ENCODE measurements at regions not wholly inside any gene's neighbourhood (a gene's known extent, or its start where the extent isn't known, plus 50 kb on each side); places are given as distances from the start of the nearest gene placed in this dataset.

DNA sequence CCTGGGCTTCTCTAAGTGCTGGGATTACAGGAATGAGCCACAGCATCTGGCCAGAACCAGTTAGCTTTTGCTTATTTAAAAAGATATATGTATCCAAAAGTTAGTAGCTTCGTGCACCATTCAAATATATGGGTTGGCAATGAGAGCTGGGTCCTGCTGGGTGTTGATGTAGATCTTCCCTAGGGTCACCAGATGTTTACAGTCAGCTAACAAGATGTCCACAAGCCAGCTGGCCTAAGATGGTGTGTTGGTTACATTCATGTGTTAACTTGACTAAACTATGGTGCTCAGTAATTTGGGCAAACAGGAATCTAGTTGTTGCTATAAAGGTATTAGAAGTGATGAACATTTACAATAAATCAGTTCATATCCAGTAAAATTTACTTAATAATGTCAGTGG is 948.6 kb upstream of the EDIL3 start:
- Histone ChIP-seq H3K9me3 (replicated peaks in 1 of 2; ENCODE audit: control insufficient read depth in 2 of 2, insufficient read depth in 1 of 2, low read depth in 1 of 2, low read length in 2 of 2) (no peaks in the 10 kb centered on the region), H2BK15ac (ENCODE audit: low read length) (no peak overlapping the region), H3K14ac (ENCODE audit: low read length) (no peak overlapping the region), H3K18ac (ENCODE audit: low read length) (no peak overlapping the region), H3K9ac (ENCODE audit: low read depth, low read length, poor library complexity) (no peak overlapping the region), H3K4ac (ENCODE audit: low read length) (no peak overlapping the region), H3K4me2 (ENCODE audit: insufficient read depth, low read length, poor library complexity, severe bottlenecking) (no peak overlapping the region), H3K4me1 (ENCODE audit: control insufficient read depth in 2 of 2, insufficient read depth in 1 of 2, low read depth in 1 of 2, low read length in 2 of 2) (no peaks in the 10 kb centered on the region), H3K4me3 (ENCODE audit: low read length in 2 of 2) (no peak overlapping the region), H3K36me3 (replicated peaks in 1 of 2; ENCODE audit: control insufficient read depth in 2 of 2, insufficient read depth in 2 of 2, low read length in 2 of 2) (no peaks in the 10 kb centered on the region), H2BK5ac (ENCODE audit: low read length) (no peak overlapping the region), H2BK120ac (ENCODE audit: low read depth, low read length) (no peak overlapping the region), H3K27me3 (ENCODE audit: control insufficient read depth in 3 of 3, insufficient read depth in 3 of 3, low read depth in 1 of 3, low read length in 3 of 3) (no peaks in the 10 kb centered on the region), H4K8ac (ENCODE audit: low read depth, low read length) (no peak overlapping the region), H2AK5ac (ENCODE audit: low read depth, low read length) (no peak overlapping the region), H3K27ac (replicated peaks; ENCODE audit: low read length) (no peak overlapping the region), H2AFZ (ENCODE audit: low read length) (no peak overlapping the region), H4K91ac (ENCODE audit: low read depth, low read length, poor library complexity) (no peak overlapping the region), H3K23ac (ENCODE audit: low read depth, low read length, poor library complexity) (no peak overlapping the region), H2BK12ac (ENCODE audit: low read length) (no peak overlapping the region), H3K79me1 (ENCODE audit: low read depth, low read length) (no peaks in the 10 kb centered on the region)
- DNase-seq (ENCODE audit: low spot score), result no peak
- no CpG with 5 or more reads among the region's 1 CpG for WGBS, 2 donors (ENCODE audit: extremely low coverage in 2 of 2, insufficient read length in 2 of 2, insufficient replicate concordance in 1 of 2)

DNA sequence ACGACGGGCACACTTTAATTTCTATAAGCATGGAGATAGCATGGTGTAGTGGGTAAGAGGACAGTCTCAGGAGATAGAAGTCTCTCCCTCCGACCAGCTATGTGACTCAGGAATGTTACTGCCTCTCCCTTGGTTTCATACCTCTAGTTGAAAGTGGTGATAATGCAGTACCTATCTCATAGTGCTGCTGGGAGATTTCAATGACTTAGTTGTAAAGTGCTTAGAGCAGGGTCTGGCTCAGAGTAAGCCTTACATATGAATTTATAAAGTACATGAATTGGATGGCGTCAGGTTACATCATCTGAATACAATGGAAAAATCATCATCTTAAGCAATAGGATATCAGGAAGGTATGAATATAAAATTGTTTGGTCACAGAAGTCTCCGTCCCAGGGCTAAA is 952.8 kb upstream of the EDIL3 start:
- no peak overlapping the region for H3K9ac ChIP-seq (ENCODE audit: low read depth, low read length, poor library complexity)
- no peak overlapping the region for H4K91ac ChIP-seq (ENCODE audit: low read depth, low read length, poor library complexity)
- no peaks in the 10 kb centered on the region for H3K79me1 ChIP-seq (ENCODE audit: low read depth, low read length)
- H2AK5ac ChIP-seq (ENCODE audit: low read depth, low read length), result no peak overlapping the region
- no peak overlapping the region for H3K4me3 ChIP-seq (ENCODE audit: low read length in 2 of 2)
- no peak overlapping the region for H3K27ac ChIP-seq (replicated peaks; ENCODE audit: low read length)
- H3K4me2 ChIP-seq (ENCODE audit: insufficient read depth, low read length, poor library complexity, severe bottlenecking), result no peak overlapping the region
- no CpG with 5 or more reads among the region's 5 CpGs for WGBS, 2 donors (ENCODE audit: extremely low coverage in 2 of 2, insufficient read length in 2 of 2, insufficient replicate concordance in 1 of 2)
- no peaks in the 10 kb centered on the region for H3K36me3 ChIP-seq (replicated peaks in 1 of 2; ENCODE audit: control insufficient read depth in 2 of 2, insufficient read depth in 2 of 2, low read length in 2 of 2)
- no peak overlapping the region for H2AFZ ChIP-seq (ENCODE audit: low read length)
- H3K4ac ChIP-seq (ENCODE audit: low read length), result no peak overlapping the region
- H3K9me3 ChIP-seq (replicated peaks in 1 of 2; ENCODE audit: control insufficient read depth in 2 of 2, insufficient read depth in 1 of 2, low read depth in 1 of 2, low read length in 2 of 2), result no peaks in the 10 kb centered on the region
- no peak overlapping the region for H2BK12ac ChIP-seq (ENCODE audit: low read length)
- no peak overlapping the region for H2BK120ac ChIP-seq (ENCODE audit: low read depth, low read length)
- no peaks in the 10 kb centered on the region for H3K4me1 ChIP-seq (ENCODE audit: control insufficient read depth in 2 of 2, insufficient read depth in 1 of 2, low read depth in 1 of 2, low read length in 2 of 2)
- no peak for DNase-seq (ENCODE audit: low spot score)
- H2BK5ac ChIP-seq (ENCODE audit: low read length), result no peak overlapping the region
- H2BK15ac ChIP-seq (ENCODE audit: low read length), result no peak overlapping the region
- H3K27me3 ChIP-seq (ENCODE audit: control insufficient read depth in 3 of 3, insufficient read depth in 3 of 3, low read depth in 1 of 3, low read length in 3 of 3), result no peaks in the 10 kb centered on the region
- H3K14ac ChIP-seq (ENCODE audit: low read length), result no peak overlapping the region
- H3K18ac ChIP-seq (ENCODE audit: low read length), result no peak overlapping the region
- H4K8ac ChIP-seq (ENCODE audit: low read depth, low read length), result no peak overlapping the region
- H3K23ac ChIP-seq (ENCODE audit: low read depth, low read length, poor library complexity), result no peak overlapping the region

- no peak overlapping the region for H3K18ac ChIP-seq (ENCODE audit: low read length)
- no peak overlapping the region for H2AFZ ChIP-seq (ENCODE audit: low read length)
- H3K9ac ChIP-seq (ENCODE audit: low read depth, low read length, poor library complexity), result no peak overlapping the region
- no peak overlapping the region for H4K8ac ChIP-seq (ENCODE audit: low read depth, low read length)
- no peaks in the 10 kb centered on the region for H3K4me1 ChIP-seq (ENCODE audit: control insufficient read depth in 2 of 2, insufficient read depth in 1 of 2, low read depth in 1 of 2, low read length in 2 of 2)
- no peak for DNase-seq (ENCODE audit: low spot score)
- H3K4ac ChIP-seq (ENCODE audit: low read length), result no peak overlapping the region
- H3K14ac ChIP-seq (ENCODE audit: low read length), result no peak overlapping the region
- no peaks in the 10 kb centered on the region for H3K79me1 ChIP-seq (ENCODE audit: low read depth, low read length)
- H3K27ac ChIP-seq (replicated peaks; ENCODE audit: low read length), result no peak overlapping the region
- no peaks in the 10 kb centered on the region for H3K9me3 ChIP-seq (replicated peaks in 1 of 2; ENCODE audit: control insufficient read depth in 2 of 2, insufficient read depth in 1 of 2, low read depth in 1 of 2, low read length in 2 of 2)
- H3K4me2 ChIP-seq (ENCODE audit: insufficient read depth, low read length, poor library complexity, severe bottlenecking), result no peak overlapping the region
- H3K23ac ChIP-seq (ENCODE audit: low read depth, low read length, poor library complexity), result no peak overlapping the region
- H4K91ac ChIP-seq (ENCODE audit: low read depth, low read length, poor library complexity), result no peak overlapping the region
- H3K36me3 ChIP-seq (replicated peaks in 1 of 2; ENCODE audit: control insufficient read depth in 2 of 2, insufficient read depth in 2 of 2, low read length in 2 of 2), result no peaks in the 10 kb centered on the region
- no peak overlapping the region for H2BK12ac ChIP-seq (ENCODE audit: low read length)
- H2AK5ac ChIP-seq (ENCODE audit: low read depth, low read length), result no peak overlapping the region
- no peak overlapping the region for H2BK120ac ChIP-seq (ENCODE audit: low read depth, low read length)
- no peak overlapping the region for H3K4me3 ChIP-seq (ENCODE audit: low read length in 2 of 2)
- no peaks in the 10 kb centered on the region for H3K27me3 ChIP-seq (ENCODE audit: control insufficient read depth in 3 of 3, insufficient read depth in 3 of 3, low read depth in 1 of 3, low read length in 3 of 3)
- H2BK15ac ChIP-seq (ENCODE audit: low read length), result no peak overlapping the region
- H2BK5ac ChIP-seq (ENCODE audit: low read length), result no peak overlapping the region
Measured at GRCh38 chr5:85340790-85341189, 956.1 kb upstream of the EDIL3 start.

DNA sequence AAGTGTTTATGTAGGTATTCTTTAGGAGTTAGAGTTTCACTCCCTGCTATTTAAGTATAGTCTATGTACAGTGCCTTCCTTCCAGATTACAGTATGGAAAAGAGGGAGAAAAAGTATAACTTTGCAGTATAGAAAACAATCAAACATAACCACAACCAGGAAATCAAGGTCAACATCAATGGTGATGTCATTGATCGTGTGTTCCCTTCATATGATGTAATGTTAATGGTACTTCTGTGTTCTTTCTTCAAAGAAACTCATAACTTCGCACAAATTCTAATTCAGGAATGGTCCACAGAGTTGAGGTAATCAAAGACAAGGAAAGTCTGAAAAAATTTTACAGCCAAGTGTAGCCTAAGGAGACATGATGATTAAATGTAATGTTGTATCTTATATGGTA is 961.1 kb upstream of the EDIL3 start:
- no peak overlapping the region for H3K9ac ChIP-seq (ENCODE audit: low read depth, low read length, poor library complexity)
- H2BK5ac ChIP-seq (ENCODE audit: low read length), result no peak overlapping the region
- no peak overlapping the region for H3K4ac ChIP-seq (ENCODE audit: low read length)
- H4K8ac ChIP-seq (ENCODE audit: low read depth, low read length), result no peak overlapping the region
- H3K9me3 ChIP-seq (replicated peaks in 1 of 2; ENCODE audit: control insufficient read depth in 2 of 2, insufficient read depth in 1 of 2, low read depth in 1 of 2, low read length in 2 of 2), result no peaks in the 10 kb centered on the region
- no peak overlapping the region for H2BK120ac ChIP-seq (ENCODE audit: low read depth, low read length)
- H3K4me1 ChIP-seq (ENCODE audit: control insufficient read depth in 2 of 2, insufficient read depth in 1 of 2, low read depth in 1 of 2, low read length in 2 of 2), result no peaks in the 10 kb centered on the region
- H3K14ac ChIP-seq (ENCODE audit: low read length), result no peak overlapping the region
- no peaks in the 10 kb centered on the region for H3K27me3 ChIP-seq (ENCODE audit: control insufficient read depth in 3 of 3, insufficient read depth in 3 of 3, low read depth in 1 of 3, low read length in 3 of 3)
- DNase-seq (ENCODE audit: low spot score), result no peak
- H3K4me2 ChIP-seq (ENCODE audit: insufficient read depth, low read length, poor library complexity, severe bottlenecking), result no peak overlapping the region
- H2BK12ac ChIP-seq (ENCODE audit: low read length), result no peak overlapping the region
- no peak overlapping the region for H3K18ac ChIP-seq (ENCODE audit: low read length)
- no peaks in the 10 kb centered on the region for H3K79me1 ChIP-seq (ENCODE audit: low read depth, low read length)
- no peak overlapping the region for H3K27ac ChIP-seq (replicated peaks; ENCODE audit: low read length)
- WGBS, 2 donors (ENCODE audit: extremely low coverage in 2 of 2, insufficient read length in 2 of 2, insufficient replicate concordance in 1 of 2), result no CpG with 5 or more reads among the region's 2 CpGs
- H2AK5ac ChIP-seq (ENCODE audit: low read depth, low read length), result no peak overlapping the region
- H2BK15ac ChIP-seq (ENCODE audit: low read length), result no peak overlapping the region
- H4K91ac ChIP-seq (ENCODE audit: low read depth, low read length, poor library complexity), result no peak overlapping the region
- no peak overlapping the region for H3K4me3 ChIP-seq (ENCODE audit: low read length in 2 of 2)
- no peak overlapping the region for H2AFZ ChIP-seq (ENCODE audit: low read length)
- no peaks in the 10 kb centered on the region for H3K36me3 ChIP-seq (replicated peaks in 1 of 2; ENCODE audit: control insufficient read depth in 2 of 2, insufficient read depth in 2 of 2, low read length in 2 of 2)
- H3K23ac ChIP-seq (ENCODE audit: low read depth, low read length, poor library complexity), result no peak overlapping the region

All from neuronal stem cell (in vitro differentiated cells).